Neural progenitor cell (in vitro differentiated cells): ENCODE measurements at regions not wholly inside any gene's neighbourhood (a gene's known extent, or its start where the extent isn't known, plus 50 kb on each side); places are given as distances from the start of the nearest gene placed in this dataset.

Experiments
- DNase-seq: peaks from one replicate; pipeline ENCODE4 v3.0.0-alpha.2; 2016; ENCODE audit warnings: low spot score
- H2AFZ ChIP-seq: fragments of 200-600 bp; sonication (generic); replicated peaks from 2 replicates; pipeline ENCODE4 v1.6.1; 2016; ENCODE audit warnings: antibody characterized with exemption
- H3F3A ChIP-seq: fragments of 200-600 bp; sonication (generic); 2 replicates; pipeline ENCODE4 v1.6.1; 2016; ENCODE audit warnings: antibody characterized with exemption, low read depth
- H3K27ac ChIP-seq: fragments of 200-600 bp; sonication (generic); 2 replicates; pipeline ENCODE4 v1.5.1; 2016; ENCODE audit warnings: mild to moderate bottlenecking
- H3K27me3 ChIP-seq: fragments of 200-600 bp; sonication (generic); 2 replicates; pipeline ENCODE4 v1.6.1; 2016; ENCODE audit warnings: mild to moderate bottlenecking, moderate library complexity
- H3K36me3 ChIP-seq: fragments of 200-600 bp; sonication (generic); 2 replicates; pipeline ENCODE4 v1.5.1; 2016
- H3K4me1 ChIP-seq: fragments of 200-600 bp; sonication (generic); 2 replicates; pipeline ENCODE4 v1.6.1; 2016; ENCODE audit warnings: mixed run types
- H3K4me2 ChIP-seq: fragments of 200-600 bp; sonication (generic); 2 replicates; pipeline ENCODE4 v1.6.1; 2016
- H3K4me3 ChIP-seq: fragments of 200-600 bp; sonication (generic); 2 replicates; pipeline ENCODE4 v1.5.1; 2016
- H3K79me2 ChIP-seq: fragments of 200-600 bp; sonication (generic); 2 replicates; pipeline ENCODE4 v1.6.1; 2016; ENCODE audit warnings: low read depth
- H3K9ac ChIP-seq: fragments of 200-600 bp; sonication (generic); 2 replicates; pipeline ENCODE4 v1.6.1; 2016
- H3K9me3 ChIP-seq: fragments of 200-600 bp; sonication (generic); 2 replicates; pipeline ENCODE4 v1.5.1; 2016; ENCODE audit warnings: low read depth
- H4K20me1 ChIP-seq: fragments of 200-600 bp; sonication (generic); 2 replicates; pipeline ENCODE4 v1.6.1; 2016; ENCODE audit warnings: low read depth
- H3K27ac Mint-ChIP-seq: 3 replicates; pipeline ENCODE4 v1.8.0; 2021; ENCODE audit warnings: mixed read lengths
- H3K27me3 Mint-ChIP-seq: 2 replicates; pipeline ENCODE4 v1.8.0; 2022; ENCODE audit warnings: low read depth, mild to moderate bottlenecking, inconsistent platforms, moderate library complexity, mixed read lengths; ENCODE audit not compliant: insufficient read depth
- H3K36me3 Mint-ChIP-seq: 3 replicates; pipeline ENCODE4 v1.8.0; 2021; ENCODE audit warnings: mixed read lengths
- H3K4me1 Mint-ChIP-seq: 3 replicates; pipeline ENCODE4 v1.8.0; 2021; ENCODE audit warnings: mixed read lengths
- H3K4me3 Mint-ChIP-seq: 3 replicates; pipeline ENCODE4 v1.8.0; 2021; ENCODE audit warnings: mild to moderate bottlenecking, moderate library complexity, mixed read lengths
- H3K9me3 Mint-ChIP-seq: 3 replicates; pipeline ENCODE4 v1.8.0; 2020; ENCODE audit warnings: mixed read lengths
- EZH2 ChIP-seq: fragments of 200-600 bp; sonication (generic); IDR thresholded peaks from 2 replicates; pipeline ENCODE4 v1.6.1; 2017; ENCODE audit warnings: antibody characterized with exemption, mild to moderate bottlenecking, moderate library complexity
- EZH2phosphoT487 ChIP-seq: fragments of 200-600 bp; sonication (generic); IDR thresholded peaks from 2 replicates; pipeline ENCODE4 v1.6.1; 2017; ENCODE audit warnings: antibody characterized with exemption
- TF ChIP-seq, protein P1 (sequence below): fragments of 200-600 bp; sonication (generic); IDR thresholded peaks from 2 replicates; pipeline ENCODE4 v1.5.1; 2017; ENCODE audit warnings: antibody characterized with exemption, mild to moderate bottlenecking

DNA sequence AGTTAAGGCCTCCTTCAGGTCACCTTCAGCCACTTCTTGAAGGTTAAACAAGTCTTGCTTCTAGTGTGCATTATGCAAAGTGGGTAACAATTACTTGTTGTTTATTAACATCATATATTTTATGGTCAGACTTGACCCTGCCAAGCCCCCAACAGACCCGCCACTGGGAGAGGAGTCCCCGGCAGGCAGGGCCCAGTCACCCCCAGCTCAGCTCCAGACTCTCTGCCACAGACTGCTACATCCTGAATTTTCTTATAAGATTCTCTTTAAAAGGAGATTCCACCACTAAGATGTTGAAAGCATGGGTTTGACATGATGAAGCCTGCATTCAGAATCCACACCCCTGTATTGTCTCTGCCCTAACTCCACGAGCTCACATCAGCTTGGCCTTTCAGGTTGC, 174.3 kb upstream of the ARL4C start:
- Histone ChIP-seq H3K27ac (peak overlapping the region; percentile 43), H3F3A (peaks cover 31% of the 10 kb centered on the region), H3K36me3 (no peaks in the 10 kb centered on the region), H3K79me2 (no peaks in the 10 kb centered on the region), H3K4me3 (no peak overlapping the region), H3K4me2 (peak overlapping the region; percentile 53), H4K20me1 (no peaks in the 10 kb centered on the region), H2AFZ (no peak overlapping the region), H3K9ac (no peak overlapping the region), H3K27me3 (no peaks in the 10 kb centered on the region), H3K4me1 (peaks cover 39% of the 10 kb centered on the region), H3K9me3 (no peaks in the 10 kb centered on the region)
- peak overlapping the region; percentile 66 for H3K4me3 Mint-ChIP-seq
- peaks cover 33% of the 10 kb centered on the region for H3K9me3 Mint-ChIP-seq
- H3K27ac Mint-ChIP-seq = peak overlapping the region; percentile 44
- DNase-seq = no peak
- no peaks in the 10 kb centered on the region for H3K36me3 Mint-ChIP-seq
- TF ChIP-seq EZH2phosphoT487 = no peak
- TF ChIP-seq EZH2 = no peak
- TF ChIP-seq, protein P1, sequence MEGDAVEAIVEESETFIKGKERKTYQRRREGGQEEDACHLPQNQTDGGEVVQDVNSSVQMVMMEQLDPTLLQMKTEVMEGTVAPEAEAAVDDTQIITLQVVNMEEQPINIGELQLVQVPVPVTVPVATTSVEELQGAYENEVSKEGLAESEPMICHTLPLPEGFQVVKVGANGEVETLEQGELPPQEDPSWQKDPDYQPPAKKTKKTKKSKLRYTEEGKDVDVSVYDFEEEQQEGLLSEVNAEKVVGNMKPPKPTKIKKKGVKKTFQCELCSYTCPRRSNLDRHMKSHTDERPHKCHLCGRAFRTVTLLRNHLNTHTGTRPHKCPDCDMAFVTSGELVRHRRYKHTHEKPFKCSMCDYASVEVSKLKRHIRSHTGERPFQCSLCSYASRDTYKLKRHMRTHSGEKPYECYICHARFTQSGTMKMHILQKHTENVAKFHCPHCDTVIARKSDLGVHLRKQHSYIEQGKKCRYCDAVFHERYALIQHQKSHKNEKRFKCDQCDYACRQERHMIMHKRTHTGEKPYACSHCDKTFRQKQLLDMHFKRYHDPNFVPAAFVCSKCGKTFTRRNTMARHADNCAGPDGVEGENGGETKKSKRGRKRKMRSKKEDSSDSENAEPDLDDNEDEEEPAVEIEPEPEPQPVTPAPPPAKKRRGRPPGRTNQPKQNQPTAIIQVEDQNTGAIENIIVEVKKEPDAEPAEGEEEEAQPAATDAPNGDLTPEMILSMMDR = no peak
- H3K4me1 Mint-ChIP-seq = peaks cover 35% of the 10 kb centered on the region
- peaks cover 6% of the 10 kb centered on the region for H3K27me3 Mint-ChIP-seq

DNA sequence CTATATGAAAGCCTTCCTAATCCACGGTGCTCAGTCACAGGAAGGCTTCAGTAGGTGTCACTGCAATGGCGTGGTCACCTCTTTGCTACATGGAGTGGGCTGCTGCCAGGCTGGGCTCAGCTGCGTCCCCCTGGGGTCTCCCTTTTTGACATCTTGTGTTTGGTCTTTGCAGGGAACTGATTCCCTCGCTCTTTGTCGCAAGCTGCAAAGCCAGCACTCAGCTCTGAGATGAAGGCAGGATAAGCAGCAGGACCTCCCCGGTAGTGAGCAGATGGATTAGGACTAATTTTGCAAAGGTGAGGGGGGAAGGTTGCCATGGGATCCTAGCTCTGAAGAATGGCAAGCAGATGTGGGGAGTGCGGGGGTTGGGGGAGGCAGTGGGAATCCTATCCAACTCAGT, 173.9 kb upstream of the ARL4C start:
- DNase-seq = peak; percentile 53
- H3K9ac ChIP-seq = no peak overlapping the region
- no peaks in the 10 kb centered on the region for H3K79me2 ChIP-seq
- no peaks in the 10 kb centered on the region for H3K9me3 ChIP-seq
- peak overlapping the region; percentile 87 for H3K27ac Mint-ChIP-seq
- peak overlapping the region; percentile 43 for H3K27ac ChIP-seq
- no peaks in the 10 kb centered on the region for H3K36me3 Mint-ChIP-seq
- peak overlapping the region; percentile 53 for H3K4me2 ChIP-seq
- H3K4me1 ChIP-seq = peaks cover 35% of the 10 kb centered on the region
- H4K20me1 ChIP-seq = no peaks in the 10 kb centered on the region
- no peaks in the 10 kb centered on the region for H3K36me3 ChIP-seq
- H3K9me3 Mint-ChIP-seq = peaks cover 37% of the 10 kb centered on the region
- H3K4me3 Mint-ChIP-seq = no peak overlapping the region
- peaks cover 27% of the 10 kb centered on the region for H3F3A ChIP-seq
- H3K27me3 ChIP-seq = no peaks in the 10 kb centered on the region
- H2AFZ ChIP-seq = no peak overlapping the region
- H3K4me1 Mint-ChIP-seq = peaks cover 31% of the 10 kb centered on the region
- peaks cover 8% of the 10 kb centered on the region for H3K27me3 Mint-ChIP-seq
- H3K4me3 ChIP-seq = no peak overlapping the region
- TF ChIP-seq, protein P1 = no peak
- TF ChIP-seq EZH2 (no peak), EZH2phosphoT487 (no peak)

DNA sequence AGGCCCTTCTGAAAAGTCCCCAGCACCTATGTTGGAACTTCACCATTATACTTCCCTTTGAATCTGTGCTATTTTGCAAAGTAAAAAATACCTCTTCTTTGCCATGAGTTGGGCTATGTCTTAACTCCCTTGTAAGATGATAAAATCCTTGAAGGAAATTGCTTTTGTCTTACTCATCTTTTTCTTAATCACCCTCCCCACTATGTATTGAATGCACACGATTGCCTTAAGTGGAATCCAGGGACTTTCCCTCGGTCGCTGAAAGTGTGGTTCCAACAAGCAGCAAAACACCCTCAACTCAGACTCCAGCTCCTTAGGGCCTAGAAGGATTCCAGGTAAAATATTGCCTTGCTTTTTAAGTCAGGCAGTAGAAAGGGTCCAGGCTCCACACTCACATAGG, 173.2 kb upstream of the ARL4C start:
- peaks cover 38% of the 10 kb centered on the region for H3K9me3 Mint-ChIP-seq
- H4K20me1 ChIP-seq = no peaks in the 10 kb centered on the region
- H3K4me3 ChIP-seq = no peak overlapping the region
- no peak overlapping the region for H3K4me3 Mint-ChIP-seq
- peaks cover 21% of the 10 kb centered on the region for H3F3A ChIP-seq
- peaks cover 27% of the 10 kb centered on the region for H3K4me1 ChIP-seq
- peaks cover 8% of the 10 kb centered on the region for H3K27me3 Mint-ChIP-seq
- H3K9ac ChIP-seq = no peak overlapping the region
- no peaks in the 10 kb centered on the region for H3K27me3 ChIP-seq
- H3K36me3 ChIP-seq = no peaks in the 10 kb centered on the region
- peaks cover 31% of the 10 kb centered on the region for H3K4me1 Mint-ChIP-seq
- no peak overlapping the region for H3K27ac ChIP-seq
- no peaks in the 10 kb centered on the region for H3K36me3 Mint-ChIP-seq
- DNase-seq = no peak
- H3K4me2 ChIP-seq = no peak overlapping the region
- no peak for TF ChIP-seq EZH2
- TF ChIP-seq EZH2phosphoT487 = no peak
- TF ChIP-seq, protein P1 = no peak
- H3K79me2 ChIP-seq = no peaks in the 10 kb centered on the region
- no peak overlapping the region for H3K27ac Mint-ChIP-seq
- H2AFZ ChIP-seq = no peak overlapping the region
- no peaks in the 10 kb centered on the region for H3K9me3 ChIP-seq
